ENCODE measurements at regions not wholly inside any gene's neighbourhood (a gene's known extent, or its start where the extent isn't known, plus 50 kb on each side); places are given as distances from the start of the nearest gene placed in this dataset.

- TF ChIP-seq USF2 (IDR thresholded peaks at IDR 0.05; ENCODE audit: low read length) (no peak), RBBP5 (IDR thresholded peaks at IDR 0.05; ENCODE audit: borderline replicate concordance, low read depth, low read length) (no peak)
- no peak overlapping the region for H3K4me2 ChIP-seq (ENCODE audit: insufficient read depth in 1 of 2, low read depth in 2 of 2, low read length in 2 of 2)
- H3K4ac ChIP-seq (replicated peaks; ENCODE audit: insufficient read length, low read depth, low read length): no peak overlapping the region
- FAIRE-seq: no peak
- H3K14ac ChIP-seq (ENCODE audit: insufficient read length): no peak overlapping the region
- peaks cover 0 to 7% (median 4%) of the 10 kb centered on the region in 4 experiments; a peak in 3 of 7 replicates for H3K4me1 ChIP-seq (replicated peaks in 1 of 4; ENCODE audit: control insufficient read depth in 3 of 4, insufficient read depth in 4 of 4, low read length in 3 of 4)
- peak overlapping the region; percentile 77; the same call in 1 of the 2 replicates for H2BK20ac ChIP-seq (ENCODE audit: low read length)
- WGBS, 2 experiments (ENCODE audit: extremely low coverage in 1 of 2, insufficient coverage in 1 of 2, insufficient read length in 1 of 2, insufficient replicate concordance in 2 of 2, low coverage in 1 of 2, low lambda C conversion rate in 2 of 2, missing lambda C conversion rate in 1 of 2): 73% methylated on average over 4 of the region's 4 CpGs; no CpG with 5 or more reads in 1 of the 2 experiments
- no peak overlapping the region for H3K4me3 ChIP-seq (ENCODE audit: extremely low read depth in 1 of 4, insufficient read depth in 2 of 4, low read depth in 3 of 4, low read length in 4 of 4)
- H3K27ac ChIP-seq (ENCODE audit: low read depth, low read length): no peak overlapping the region
- no peaks in the 10 kb centered on the region; a peak in 2 of 8 replicates for H3K36me3 ChIP-seq (ENCODE audit: control insufficient read depth in 2 of 4, insufficient read depth in 4 of 4, low read length in 3 of 4)
- H3K23ac ChIP-seq (ENCODE audit: insufficient read length): no peak overlapping the region
- H2BK5ac ChIP-seq (ENCODE audit: low read depth, low read length): no peak overlapping the region
- no peak overlapping the region for H4K8ac ChIP-seq (ENCODE audit: extremely low read depth, insufficient read depth, low read length)
- no peak overlapping the region for H3K9ac ChIP-seq (replicated peaks in 1 of 4; ENCODE audit: extremely low read depth in 1 of 4, low read depth in 3 of 4, low read length in 3 of 4)
- no peaks in the 10 kb centered on the region for H3K79me1 ChIP-seq (ENCODE audit: low read depth, low read length)
- H3K18ac ChIP-seq (ENCODE audit: extremely low read depth, low read length): no peak overlapping the region
- H3K27me3 ChIP-seq (replicated peaks in 1 of 4; ENCODE audit: control insufficient read depth in 3 of 4, extremely low read depth in 1 of 4, insufficient read depth in 3 of 4, low read length in 3 of 4): no peaks in the 10 kb centered on the region
- H3K79me2 ChIP-seq (ENCODE audit: control insufficient read depth in 1 of 2, insufficient read depth in 2 of 2, low read length in 2 of 2): no peaks in the 10 kb centered on the region
- no peaks in the 10 kb centered on the region for H3K23me2 ChIP-seq (ENCODE audit: low read depth, low read length)
- no peak overlapping the region for H2BK12ac ChIP-seq (ENCODE audit: low read depth, low read length)
- no peak for DNase-seq (ENCODE audit: low read depth in 1 of 2, low spot score in 2 of 2)
- H4K5ac ChIP-seq (ENCODE audit: insufficient read length, low read depth, low read length): no peak overlapping the region
- peak overlapping the region; percentile 47 for H2BK120ac ChIP-seq (replicated peaks; ENCODE audit: low read depth, low read length)
- no peaks in the 10 kb centered on the region for H4K20me1 ChIP-seq (replicated peaks in 1 of 2; ENCODE audit: control insufficient read depth in 1 of 2, insufficient read depth in 2 of 2, low read length in 2 of 2)
- ChIA-PET POLR2A (ENCODE audit: partially characterized antibody) (no interaction called here), CTCF (ENCODE audit: partially characterized antibody) (interaction anchor here (2.3 kb wide), 1 partner anchor 10 kb away, joined by 6 read pairs; no protein-coding TSS in a partner anchor)
- peaks cover 7% of the 10 kb centered on the region in 2 experiments; a peak in 2 of 4 replicates for H3K9me3 ChIP-seq (ENCODE audit: insufficient read depth in 2 of 2, low read depth in 1 of 2, low read length in 1 of 2)
- H4K91ac ChIP-seq (replicated peaks; ENCODE audit: insufficient read length, low read length): peak overlapping the region; percentile 8
- no peak overlapping the region for H3K56ac ChIP-seq (replicated peaks; ENCODE audit: insufficient read length, low read depth, low read length)
- no peak overlapping the region for H2BK15ac ChIP-seq (ENCODE audit: low read length)
- H2AFZ ChIP-seq (ENCODE audit: low read length): no peak overlapping the region
- H2AK5ac ChIP-seq (ENCODE audit: low read depth, low read length): no peak overlapping the region
Observed at GRCh38 chr5:124462751-124463150, 283.7 kb downstream of the ZNF608 start.

All from H1 (cell line).